GM23338 (cell line): ENCODE measurements at regions not wholly inside any gene's neighbourhood (a gene's known extent, or its start where the extent isn't known, plus 50 kb on each side); places are given as distances from the start of the nearest gene placed in this dataset.

Experiments
- ATAC-seq: fragments of 200-7000 bp; cut with Tn5 transposase; 3 replicates; pipeline ENCODE4 v1.9.1; 2020
- DNase-seq: peaks from one replicate; pipeline ENCODE4 v3.0.0-alpha.2; 2015; ENCODE audit warnings: low spot score
- H2AFZ ChIP-seq: fragments of 200-600 bp; sonication (generic); 2 replicates; pipeline ENCODE4 v1.8.0; 2016; ENCODE audit warnings: antibody characterized with exemption, mild to moderate bottlenecking, moderate library complexity
- H3F3A ChIP-seq: fragments of 200-600 bp; sonication (generic); replicated peaks from 2 replicates; pipeline ENCODE4 v1.8.0; 2017; ENCODE audit warnings: antibody characterized with exemption, mixed run types, low read depth
- H3K27ac ChIP-seq: fragments of 200-600 bp; sonication (generic); 2 replicates; pipeline ENCODE4 v1.6.1; 2016; ENCODE audit warnings: low read depth
- H3K27me3 ChIP-seq: fragments of 200-600 bp; sonication (generic); 2 replicates; pipeline ENCODE4 v1.8.0; 2016; ENCODE audit warnings: mild to moderate bottlenecking, mixed run types, moderate library complexity; ENCODE audit not compliant: insufficient read depth
- H3K36me3 ChIP-seq: fragments of 200-600 bp; sonication (generic); 2 replicates; pipeline ENCODE4 v1.8.0; 2016; ENCODE audit warnings: mild to moderate bottlenecking; ENCODE audit not compliant: insufficient read depth
- H3K4me1 ChIP-seq: fragments of 200-600 bp; sonication (generic); 2 replicates; pipeline ENCODE4 v1.8.0; 2016; ENCODE audit warnings: mild to moderate bottlenecking, moderate library complexity; ENCODE audit not compliant: insufficient read depth
- H3K4me2 ChIP-seq: fragments of 200-600 bp; sonication (generic); 2 replicates; pipeline ENCODE4 v1.7.1; 2017; ENCODE audit warnings: mixed run types
- H3K4me3 ChIP-seq: fragments of 200-600 bp; sonication (generic); 2 replicates; pipeline ENCODE4 v1.6.1; 2016; ENCODE audit warnings: mixed run types
- H3K79me2 ChIP-seq: fragments of 200-600 bp; sonication (generic); replicated peaks from 2 replicates; pipeline ENCODE4 v1.8.0; 2017; ENCODE audit warnings: mild to moderate bottlenecking; ENCODE audit not compliant: insufficient read depth
- H3K9me2 ChIP-seq: fragments of 200-600 bp; sonication (generic); 2 replicates; pipeline ENCODE4 v1.8.0; 2017; ENCODE audit not compliant: insufficient read depth
- H4K20me1 ChIP-seq: fragments of 200-600 bp; sonication (generic); replicated peaks from 2 replicates; pipeline ENCODE4 v1.8.0; 2017; ENCODE audit warnings: mild to moderate bottlenecking; ENCODE audit not compliant: insufficient read depth
- H3K27ac Mint-ChIP-seq: 2 replicates; pipeline ENCODE4 v1.8.0; 2020; ENCODE audit warnings: inconsistent platforms, mild to moderate bottlenecking, moderate library complexity, mixed read lengths
- H3K27me3 Mint-ChIP-seq: 3 replicates; pipeline ENCODE4 v1.8.0; 2022; ENCODE audit warnings: low read depth, mild to moderate bottlenecking, moderate library complexity, mixed read lengths, inconsistent platforms; ENCODE audit not compliant: insufficient read depth, poor library complexity
- H3K36me3 Mint-ChIP-seq: 3 replicates; pipeline ENCODE4 v1.8.0; 2021; ENCODE audit warnings: low read depth, mild to moderate bottlenecking, inconsistent platforms, moderate library complexity, mixed read lengths
- H3K4me1 Mint-ChIP-seq: 3 replicates; pipeline ENCODE4 v1.8.0; 2020; ENCODE audit warnings: mild to moderate bottlenecking, inconsistent platforms, mixed read lengths
- H3K4me3 Mint-ChIP-seq: 3 replicates; pipeline ENCODE4 v1.8.0; 2021; ENCODE audit warnings: moderate library complexity, mild to moderate bottlenecking, inconsistent platforms, mixed read lengths
- H3K9me3 Mint-ChIP-seq: 3 replicates; pipeline ENCODE4 v1.8.0; 2020; ENCODE audit warnings: moderate library complexity, mild to moderate bottlenecking, inconsistent platforms, mixed read lengths
- CREB1 ChIP-seq: fragments of 250-450 bp; sonication (Bioruptor Pico); IDR thresholded peaks from 2 replicates; pipeline ENCODE4 v1.5.0; 2020; ENCODE audit warnings: low read depth, mild to moderate bottlenecking, moderate library complexity
- ETS1 ChIP-seq: IDR thresholded peaks from 2 replicates; pipeline ENCODE4 v1.6.1; 2016; ENCODE audit warnings: antibody characterized with exemption
- EZH2 ChIP-seq: fragments of 200-600 bp; sonication (generic); IDR thresholded peaks from one replicate; pipeline ENCODE4 v1.8.0; 2017; ENCODE audit warnings: antibody characterized with exemption, mild to moderate bottlenecking, low read depth; ENCODE audit not compliant: unreplicated experiment
- EZH2phosphoT487 ChIP-seq: fragments of 200-600 bp; sonication (generic); IDR thresholded peaks from one replicate; pipeline ENCODE4 v1.8.1; 2018; ENCODE audit warnings: antibody characterized with exemption; ENCODE audit not compliant: unreplicated experiment
- JUNB ChIP-seq: IDR thresholded peaks from one replicate; pipeline ENCODE4 v1.6.1; 2016; ENCODE audit warnings: antibody characterized with exemption; ENCODE audit not compliant: unreplicated experiment
- POLR2AphosphoS5 ChIP-seq: IDR thresholded peaks from 2 replicates; pipeline ENCODE4 v1.6.1; 2016; ENCODE audit warnings: antibody characterized with exemption, low read depth
- STAT1 ChIP-seq: IDR thresholded peaks from one replicate; pipeline ENCODE4 v1.6.1; 2016; ENCODE audit warnings: antibody characterized with exemption; ENCODE audit not compliant: unreplicated experiment
- ZNF114 ChIP-seq: fragments of 250-450 bp; sonication (Bioruptor Pico); IDR thresholded peaks from 2 replicates; pipeline ENCODE4 v1.5.0; 2020; ENCODE audit warnings: mild to moderate bottlenecking, moderate library complexity
- ZNF331 ChIP-seq: fragments of 250-450 bp; sonication (Bioruptor Pico); IDR thresholded peaks from 2 replicates; pipeline ENCODE4 v1.5.0; 2020; ENCODE audit warnings: low read depth, mild to moderate bottlenecking, moderate library complexity
- TF ChIP-seq, protein P1 (sequence below): IDR thresholded peaks from one replicate; pipeline ENCODE4 v1.6.1; 2018; ENCODE audit warnings: antibody characterized with exemption; ENCODE audit not compliant: unreplicated experiment

- H3K9me3 Mint-ChIP-seq = no peaks in the 10 kb centered on the region; the same call in 2 of the 3 replicates
- no peak for DNase-seq
- TF ChIP-seq STAT1 (no peak), EZH2phosphoT487 (no peak), ZNF331 (no peak), EZH2 (no peak), JUNB (no peak), ZNF114 (CRISPR knock-in tag) (no peak), POLR2AphosphoS5 (no peak), CREB1 (CRISPR knock-in tag) (no peak), ETS1 (no peak)
- TF ChIP-seq, protein P1, sequence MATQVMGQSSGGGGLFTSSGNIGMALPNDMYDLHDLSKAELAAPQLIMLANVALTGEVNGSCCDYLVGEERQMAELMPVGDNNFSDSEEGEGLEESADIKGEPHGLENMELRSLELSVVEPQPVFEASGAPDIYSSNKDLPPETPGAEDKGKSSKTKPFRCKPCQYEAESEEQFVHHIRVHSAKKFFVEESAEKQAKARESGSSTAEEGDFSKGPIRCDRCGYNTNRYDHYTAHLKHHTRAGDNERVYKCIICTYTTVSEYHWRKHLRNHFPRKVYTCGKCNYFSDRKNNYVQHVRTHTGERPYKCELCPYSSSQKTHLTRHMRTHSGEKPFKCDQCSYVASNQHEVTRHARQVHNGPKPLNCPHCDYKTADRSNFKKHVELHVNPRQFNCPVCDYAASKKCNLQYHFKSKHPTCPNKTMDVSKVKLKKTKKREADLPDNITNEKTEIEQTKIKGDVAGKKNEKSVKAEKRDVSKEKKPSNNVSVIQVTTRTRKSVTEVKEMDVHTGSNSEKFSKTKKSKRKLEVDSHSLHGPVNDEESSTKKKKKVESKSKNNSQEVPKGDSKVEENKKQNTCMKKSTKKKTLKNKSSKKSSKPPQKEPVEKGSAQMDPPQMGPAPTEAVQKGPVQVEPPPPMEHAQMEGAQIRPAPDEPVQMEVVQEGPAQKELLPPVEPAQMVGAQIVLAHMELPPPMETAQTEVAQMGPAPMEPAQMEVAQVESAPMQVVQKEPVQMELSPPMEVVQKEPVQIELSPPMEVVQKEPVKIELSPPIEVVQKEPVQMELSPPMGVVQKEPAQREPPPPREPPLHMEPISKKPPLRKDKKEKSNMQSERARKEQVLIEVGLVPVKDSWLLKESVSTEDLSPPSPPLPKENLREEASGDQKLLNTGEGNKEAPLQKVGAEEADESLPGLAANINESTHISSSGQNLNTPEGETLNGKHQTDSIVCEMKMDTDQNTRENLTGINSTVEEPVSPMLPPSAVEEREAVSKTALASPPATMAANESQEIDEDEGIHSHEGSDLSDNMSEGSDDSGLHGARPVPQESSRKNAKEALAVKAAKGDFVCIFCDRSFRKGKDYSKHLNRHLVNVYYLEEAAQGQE = no peak
These were observed 123.2 kb downstream of the FGF18 start for GRCh38 chr5:171542525-171543140.

GRCh38 chr5:171543148-171543815 is 123.8 kb downstream of the FGF18 start:
- no peak overlapping the region for H3K27ac Mint-ChIP-seq
- no peaks in the 10 kb centered on the region for H3K36me3 Mint-ChIP-seq
- Histone ChIP-seq H3K4me1 (no peaks in the 10 kb centered on the region), H3K27ac (no peak overlapping the region), H3K9me2 (no peaks in the 10 kb centered on the region), H3K4me2 (no peak overlapping the region), H3K4me3 (no peak overlapping the region), H3K36me3 (no peaks in the 10 kb centered on the region), H3K27me3 (no peaks in the 10 kb centered on the region), H2AFZ (no peak overlapping the region), H3K79me2 (no peaks in the 10 kb centered on the region), H4K20me1 (no peaks in the 10 kb centered on the region), H3F3A (no peaks in the 10 kb centered on the region)
- H3K4me1 Mint-ChIP-seq = no peaks in the 10 kb centered on the region
- no peaks in the 10 kb centered on the region; the same call in 2 of the 3 replicates for H3K9me3 Mint-ChIP-seq
- DNase-seq = no peak
- H3K4me3 Mint-ChIP-seq = no peak overlapping the region
- no peak for ATAC-seq
- no peak for TF ChIP-seq ZNF331
- TF ChIP-seq POLR2AphosphoS5 = no peak
- no peak for TF ChIP-seq EZH2phosphoT487
- no peak for TF ChIP-seq STAT1
- TF ChIP-seq, protein P1 = no peak
- no peak for TF ChIP-seq ZNF114 (CRISPR knock-in tag)
- H3K27me3 Mint-ChIP-seq = peaks cover 12% of the 10 kb centered on the region

More at GRCh38 chr5:171542525-171543140, 123.2 kb downstream of the FGF18 start:
- H3K27me3 Mint-ChIP-seq = peaks cover 12% of the 10 kb centered on the region
- no peaks in the 10 kb centered on the region for H3K4me1 ChIP-seq
- no peak overlapping the region for H3K4me3 Mint-ChIP-seq
- H3K27me3 ChIP-seq = no peaks in the 10 kb centered on the region
- no peaks in the 10 kb centered on the region for H3K79me2 ChIP-seq
- ATAC-seq = no peak
- no peaks in the 10 kb centered on the region for H3K9me2 ChIP-seq
- H3K27ac Mint-ChIP-seq = no peak overlapping the region
- H3K36me3 ChIP-seq = no peaks in the 10 kb centered on the region
- no peaks in the 10 kb centered on the region for H3K4me1 Mint-ChIP-seq
- no peak overlapping the region for H3K4me2 ChIP-seq
- no peak overlapping the region for H3K4me3 ChIP-seq
- H4K20me1 ChIP-seq = no peaks in the 10 kb centered on the region
- H3K36me3 Mint-ChIP-seq = no peaks in the 10 kb centered on the region
- H3K27ac ChIP-seq = no peak overlapping the region
- 0 out of 2 replicates have a peak overlapping the region, but pooled peaks have one; percentile 23 for H2AFZ ChIP-seq
- H3F3A ChIP-seq = no peaks in the 10 kb centered on the region
